ENCODE measurements at regions not wholly inside any gene's neighbourhood (a gene's known extent, or its start where the extent isn't known, plus 50 kb on each side); places are given as distances from the start of the nearest gene placed in this dataset.

DNA sequence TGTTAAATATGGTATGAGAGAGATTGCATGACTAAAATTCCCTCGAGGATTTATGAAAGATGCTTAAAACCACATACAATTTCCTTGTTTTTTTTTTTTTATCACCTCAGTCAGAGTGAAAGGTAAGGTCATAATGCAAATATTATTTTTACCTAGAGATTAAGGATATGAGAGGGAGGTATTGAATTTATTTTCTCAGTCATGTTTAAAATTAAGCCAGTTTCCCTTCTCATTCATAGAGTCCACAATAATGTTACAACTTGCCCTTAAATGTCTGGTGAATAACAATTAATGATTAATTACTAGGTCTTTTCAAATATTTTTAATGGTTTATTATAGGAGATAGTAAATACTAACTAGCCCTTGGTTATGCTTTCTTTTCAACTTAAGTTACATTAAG lies 144.9 kb upstream of the HAPLN1 start:
- no peak for TF ChIP-seq EZH2phosphoT487 (IDR thresholded peaks at IDR 0.05; ENCODE audit: insufficient read depth, low read depth)
- TF ChIP-seq EZH2 (IDR thresholded peaks at IDR 0.05; ENCODE audit: insufficient read depth, poor library complexity, severe bottlenecking): no peak

Data from GM23248 (cell line).